OCI-LY3 (cell line): ENCODE measurements at regions not wholly inside any gene's neighbourhood (a gene's known extent, or its start where the extent isn't known, plus 50 kb on each side); places are given as distances from the start of the nearest gene placed in this dataset.

Experiments used
- EZH2phosphoT487 ChIP-seq: fragments of 200-600 bp; shearing (Covaris generic); IDR thresholded peaks from 2 replicates; pipeline ENCODE4 v1.6.1; 2018; ENCODE audit warnings: antibody characterized with exemption, mixed run types, low read depth
- TF ChIP-seq, protein P1 (sequence below): fragments of 200-600, 300-600 bp; sonication (generic); IDR thresholded peaks from 2 replicates; pipeline ENCODE4 v1.5.1; 2014; ENCODE audit warnings: antibody characterized with exemption, low read length, low read depth

DNA sequence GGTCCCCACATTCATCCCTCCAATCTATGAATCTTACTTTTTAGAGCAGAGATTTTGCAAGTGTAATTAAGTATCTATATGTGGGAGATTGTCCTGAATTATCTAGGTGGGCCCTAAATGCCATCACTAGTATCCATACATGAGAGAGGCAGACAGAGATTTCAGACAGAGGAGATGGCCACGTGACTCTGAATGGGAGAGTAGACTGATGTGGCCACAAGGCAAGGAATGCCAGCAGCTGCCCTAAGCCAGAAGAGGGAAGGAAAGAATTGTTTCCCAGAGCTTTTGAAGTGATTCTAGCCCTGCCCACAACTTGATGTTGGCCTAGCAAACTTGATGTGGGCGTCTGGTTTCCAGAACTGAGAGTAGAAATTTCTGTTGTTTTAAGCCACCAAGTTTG, 90.1 kb upstream of the PCAT7 start:
- TF ChIP-seq, protein P1, sequence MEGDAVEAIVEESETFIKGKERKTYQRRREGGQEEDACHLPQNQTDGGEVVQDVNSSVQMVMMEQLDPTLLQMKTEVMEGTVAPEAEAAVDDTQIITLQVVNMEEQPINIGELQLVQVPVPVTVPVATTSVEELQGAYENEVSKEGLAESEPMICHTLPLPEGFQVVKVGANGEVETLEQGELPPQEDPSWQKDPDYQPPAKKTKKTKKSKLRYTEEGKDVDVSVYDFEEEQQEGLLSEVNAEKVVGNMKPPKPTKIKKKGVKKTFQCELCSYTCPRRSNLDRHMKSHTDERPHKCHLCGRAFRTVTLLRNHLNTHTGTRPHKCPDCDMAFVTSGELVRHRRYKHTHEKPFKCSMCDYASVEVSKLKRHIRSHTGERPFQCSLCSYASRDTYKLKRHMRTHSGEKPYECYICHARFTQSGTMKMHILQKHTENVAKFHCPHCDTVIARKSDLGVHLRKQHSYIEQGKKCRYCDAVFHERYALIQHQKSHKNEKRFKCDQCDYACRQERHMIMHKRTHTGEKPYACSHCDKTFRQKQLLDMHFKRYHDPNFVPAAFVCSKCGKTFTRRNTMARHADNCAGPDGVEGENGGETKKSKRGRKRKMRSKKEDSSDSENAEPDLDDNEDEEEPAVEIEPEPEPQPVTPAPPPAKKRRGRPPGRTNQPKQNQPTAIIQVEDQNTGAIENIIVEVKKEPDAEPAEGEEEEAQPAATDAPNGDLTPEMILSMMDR: no peak
- no peak for TF ChIP-seq EZH2phosphoT487
